HG03108 (cell line): ENCODE measurements at regions not wholly inside any gene's neighbourhood (a gene's known extent, or its start where the extent isn't known, plus 50 kb on each side); places are given as distances from the start of the nearest gene placed in this dataset.

Experiments
- ATAC-seq: cut with Tn5 transposase; IDR thresholded peaks from one replicate; pipeline ENCODE4 v1.9.1; 2021; ENCODE audit warnings: moderate library complexity; ENCODE audit not compliant: unreplicated experiment

- no peak for ATAC-seq
Observed at GRCh38 chr20:6831461-6831860, 64.0 kb downstream of the BMP2 start.

GRCh38 chr20:6832811-6833210 lies 65.3 kb downstream of the BMP2 start:
- no peak for ATAC-seq

- no peak for ATAC-seq
Observed at GRCh38 chr20:6835609-6836008, 68.1 kb downstream of the BMP2 start.

DNA sequence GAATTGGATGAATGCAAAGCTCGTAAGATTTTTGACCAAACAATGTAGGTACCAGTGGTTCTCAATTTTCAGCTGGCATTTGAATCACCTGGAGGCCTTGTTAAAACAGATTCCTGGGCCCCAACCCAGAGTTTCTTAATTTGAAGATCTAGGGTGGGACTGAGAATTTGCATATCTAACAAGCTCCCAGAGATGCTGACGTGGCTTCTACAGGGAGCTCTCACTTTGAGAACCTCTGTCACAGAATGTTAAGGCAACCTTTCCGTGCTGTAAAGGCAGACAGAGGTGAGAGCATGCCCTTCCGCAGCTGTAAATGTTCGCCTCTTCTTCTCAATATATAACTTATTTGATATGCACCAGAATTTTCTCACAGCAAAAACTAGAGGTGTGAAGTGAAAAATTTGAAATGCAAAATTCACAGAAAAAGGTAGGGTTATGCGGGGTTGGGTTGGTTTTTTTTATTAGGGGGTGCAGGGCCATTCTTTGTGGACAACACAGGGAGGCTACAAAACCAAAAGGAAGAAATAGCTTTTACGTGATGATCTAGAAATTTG lies 69.4 kb downstream of the BMP2 start:
- ATAC-seq: no peak

- no peak for ATAC-seq
Observed at GRCh38 chr20:6837730-6838129, 70.2 kb downstream of the BMP2 start.

DNA sequence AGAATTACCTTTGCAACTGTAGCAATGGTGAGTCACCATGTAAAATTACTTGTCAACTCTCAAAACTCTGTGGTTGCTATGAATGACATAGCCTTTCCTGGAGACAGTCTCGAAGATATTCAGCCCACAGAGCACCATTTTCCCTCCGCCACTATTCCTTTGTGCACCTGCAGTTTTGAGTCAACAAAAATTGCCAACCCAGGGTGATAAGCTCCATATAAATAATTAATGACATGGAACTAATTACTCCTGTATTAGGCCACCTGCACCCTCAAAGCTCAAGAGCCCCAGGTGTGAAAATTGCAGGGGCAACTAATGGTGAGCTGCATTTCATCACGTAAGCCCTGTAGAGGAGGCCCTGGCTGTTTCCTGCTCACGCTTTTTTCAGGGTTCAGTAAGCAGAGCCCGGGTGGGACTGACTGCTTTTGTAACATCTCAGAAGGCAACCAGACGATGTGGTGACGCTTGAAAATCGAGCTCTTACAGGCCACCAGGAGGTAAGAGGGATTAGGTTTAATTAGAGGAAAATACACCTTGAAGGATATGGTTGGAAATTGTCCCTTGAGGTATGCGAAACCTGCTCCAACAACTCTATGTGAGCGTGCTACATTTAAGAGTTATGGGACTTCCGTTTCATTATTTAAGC lies 70.8 kb downstream of the BMP2 start:
- no peak for ATAC-seq

DNA sequence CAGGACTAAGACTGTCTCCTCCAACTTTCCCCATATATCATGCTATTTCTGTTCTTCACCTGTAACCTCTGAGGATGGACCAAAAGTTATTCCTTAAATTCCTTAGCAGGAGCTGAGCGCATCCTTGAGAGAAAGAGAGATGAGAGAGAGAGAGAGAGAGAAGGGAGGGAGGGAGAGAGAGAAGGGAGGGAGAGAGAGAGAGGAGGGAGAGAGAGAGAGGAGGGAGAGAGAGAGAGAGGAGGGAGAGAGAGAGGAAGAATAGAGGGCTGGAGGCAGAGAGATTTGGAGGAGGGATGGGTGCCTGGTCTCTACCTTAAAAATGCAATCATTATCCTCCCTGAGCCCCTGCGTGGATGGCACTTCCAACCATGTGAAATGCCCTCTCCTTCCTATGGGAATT lies 73.6 kb downstream of the BMP2 start:
- ATAC-seq: no peak

- ATAC-seq: no peak
Observed at GRCh38 chr20:6845141-6845540, 77.7 kb downstream of the BMP2 start.

DNA sequence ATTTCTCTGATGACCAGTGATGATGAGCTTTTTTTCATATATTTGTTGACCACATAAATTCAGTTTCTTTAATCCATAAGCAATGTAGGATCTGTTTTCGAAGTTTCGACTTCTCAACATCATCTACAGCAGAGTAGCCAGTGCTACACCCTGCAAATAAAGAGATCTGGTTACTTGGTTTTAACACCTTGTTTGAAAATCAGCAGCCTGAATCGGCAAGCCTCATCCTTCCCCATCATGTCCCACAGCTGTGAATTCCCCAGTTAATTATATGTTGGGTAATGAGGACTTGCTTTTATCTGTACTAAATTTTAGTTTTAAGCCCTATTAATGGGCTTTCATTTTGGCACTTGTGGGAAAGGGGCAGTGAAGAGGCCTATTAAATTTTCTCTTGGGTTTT lies 80.6 kb downstream of the BMP2 start:
- no peak for ATAC-seq

DNA sequence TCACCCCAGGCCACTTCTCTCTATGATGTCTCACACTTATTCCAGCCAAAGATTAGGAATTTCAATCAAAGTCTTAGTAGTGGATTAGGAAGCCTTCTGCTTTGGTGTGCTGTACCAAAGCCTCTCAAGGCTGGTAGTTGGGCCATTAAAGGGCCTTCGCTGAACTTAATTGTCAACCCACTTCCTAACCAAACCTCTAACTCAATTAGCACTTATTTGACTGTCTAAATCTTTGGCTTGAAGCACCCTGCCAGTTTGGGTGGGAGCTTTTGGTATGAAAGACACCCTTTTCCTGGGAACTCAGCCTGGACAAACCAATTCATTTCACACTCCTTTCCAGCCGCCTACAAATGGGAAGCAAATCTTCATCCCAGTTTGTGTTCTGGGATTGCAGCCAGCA lies 81.5 kb downstream of the BMP2 start:
- ATAC-seq: no peak

DNA sequence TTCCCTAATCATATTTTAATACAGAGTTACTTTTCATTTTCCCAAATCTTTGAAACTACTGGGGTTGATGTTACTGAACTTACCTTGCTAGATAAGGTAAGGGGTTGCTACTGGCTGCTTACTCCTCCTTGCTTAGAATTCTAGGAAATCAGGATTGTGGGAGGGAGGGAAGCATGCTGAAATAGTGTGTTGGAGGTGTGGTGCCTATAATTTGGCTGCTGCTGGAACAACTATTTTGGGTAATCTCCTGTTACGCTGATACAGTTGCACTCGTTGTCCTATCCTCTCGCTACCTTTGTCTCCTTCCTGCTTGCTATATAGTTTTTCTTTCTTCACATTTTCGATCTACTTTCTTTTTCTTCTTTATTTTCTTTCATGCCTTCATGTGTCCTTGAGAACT lies 83.7 kb downstream of the BMP2 start:
- no peak for ATAC-seq

DNA sequence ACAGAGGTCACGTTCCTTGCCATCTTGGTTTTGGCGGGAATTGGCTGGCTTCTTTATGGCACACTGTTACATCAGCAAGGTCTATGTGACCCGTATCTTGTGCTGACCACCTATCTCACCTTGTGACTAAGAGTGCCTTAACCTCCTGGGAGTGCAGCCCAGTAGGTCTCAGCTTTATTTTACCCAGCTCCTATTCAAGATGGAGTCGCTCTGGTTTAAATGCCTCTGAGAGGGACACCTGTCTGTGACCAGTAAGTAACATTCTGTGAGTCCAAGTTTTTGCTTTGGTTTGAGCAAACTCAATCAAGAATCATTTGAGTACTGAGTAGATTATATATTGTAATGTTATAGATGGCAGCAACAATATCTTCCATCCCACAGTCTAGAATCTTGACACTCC lies 85.0 kb downstream of the BMP2 start:
- no peak for ATAC-seq

DNA sequence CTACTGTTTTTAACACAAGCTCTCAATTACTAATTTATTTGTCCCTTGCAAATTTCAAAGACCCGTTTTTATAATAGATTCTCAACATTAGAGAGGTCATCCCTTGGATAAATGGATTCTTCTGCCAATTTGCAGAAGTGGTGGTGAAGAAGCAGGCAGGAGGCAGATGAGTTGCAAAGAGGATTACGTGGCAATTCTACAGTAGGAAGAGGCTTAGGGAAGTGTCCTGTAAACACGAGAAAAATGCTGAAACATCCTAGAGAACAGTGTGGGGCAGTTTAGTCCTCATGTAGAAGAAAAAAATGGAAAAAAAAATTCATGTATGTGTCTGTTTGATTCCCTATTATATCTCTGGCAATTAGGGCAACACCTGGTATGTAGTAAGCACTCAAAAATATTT lies 87.6 kb downstream of the BMP2 start:
- ATAC-seq: no peak

DNA sequence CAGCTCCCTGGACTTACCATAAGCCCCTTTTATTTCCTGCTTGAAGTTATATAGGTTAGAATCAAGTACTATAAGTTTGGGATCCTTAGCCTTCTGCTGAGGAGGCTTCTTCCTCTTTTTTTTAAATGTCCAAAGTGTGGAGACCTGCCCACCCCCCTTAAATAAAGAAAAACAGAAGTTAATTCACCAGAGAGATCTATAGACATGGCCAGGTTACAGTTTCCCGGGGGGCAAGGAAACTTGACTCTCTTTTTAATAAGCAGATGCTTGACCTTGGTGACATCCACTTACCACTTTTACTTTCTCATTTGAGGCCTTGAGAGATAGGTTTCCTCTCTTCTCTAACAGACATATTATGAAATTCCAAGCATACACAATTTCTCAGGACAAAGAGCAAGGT lies 88.3 kb downstream of the BMP2 start:
- no peak for ATAC-seq

- ATAC-seq: no peak
Observed at GRCh38 chr20:6857927-6858326, 90.4 kb downstream of the BMP2 start.

DNA sequence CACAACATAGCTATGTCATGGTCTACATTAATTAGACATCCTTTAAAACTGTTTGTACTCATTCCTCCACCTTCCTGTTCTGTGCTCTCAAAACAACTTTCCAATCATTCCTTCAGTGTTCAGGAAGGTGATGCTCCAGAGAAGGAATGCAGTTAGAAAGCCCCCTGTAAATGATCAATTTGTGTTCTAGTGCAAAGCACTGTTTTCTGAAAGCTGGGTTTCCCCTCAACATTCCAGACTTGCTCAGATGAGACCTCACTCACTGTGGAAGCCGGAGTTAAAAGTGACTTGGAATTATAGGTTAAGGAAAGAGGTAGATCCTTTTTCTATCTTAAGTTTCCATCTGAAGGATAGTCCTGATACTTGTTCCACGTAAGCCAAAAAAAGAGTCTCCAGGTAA lies 95.9 kb downstream of the BMP2 start:
- no peak for ATAC-seq

DNA sequence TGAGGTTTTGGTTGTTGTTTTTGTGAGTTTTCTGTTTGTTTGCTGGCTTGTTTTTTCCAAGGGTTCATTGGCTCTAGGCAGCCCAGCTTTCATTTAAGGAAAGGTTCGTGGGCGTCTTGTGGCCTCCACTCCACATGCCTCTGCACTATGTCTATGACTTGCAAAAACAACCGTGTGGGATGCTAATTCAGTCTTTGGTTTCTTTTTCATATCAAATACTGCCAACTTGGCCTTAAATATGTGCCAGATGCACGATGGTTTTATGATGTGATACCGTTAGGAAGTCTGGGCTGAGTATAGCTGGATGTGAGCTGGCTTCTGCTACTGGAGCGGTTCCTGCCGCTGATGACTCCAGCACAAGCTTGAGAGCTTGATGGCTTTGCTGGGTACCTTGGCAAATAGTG lies 96.3 kb downstream of the BMP2 start:
- ATAC-seq: no peak

DNA sequence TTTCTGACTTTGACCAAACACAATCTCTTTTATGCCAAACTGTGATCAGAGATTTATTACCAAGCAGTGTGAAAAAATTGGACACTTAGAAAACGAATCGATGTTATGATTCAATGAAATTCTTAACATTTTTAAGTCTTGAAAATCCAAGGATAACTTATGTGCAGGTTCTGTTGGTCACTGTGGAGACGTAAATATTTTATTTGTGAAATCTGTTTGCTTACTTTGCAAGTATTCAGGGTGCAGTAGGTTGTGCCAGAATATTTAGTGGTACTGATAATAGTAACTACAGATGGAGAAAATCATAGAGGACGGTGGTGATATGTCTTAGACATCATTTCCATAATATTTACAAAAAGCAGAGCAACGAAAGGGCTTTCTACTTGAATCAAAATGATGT lies 97.3 kb downstream of the BMP2 start:
- no peak for ATAC-seq

- ATAC-seq: no peak
Observed at GRCh38 chr20:6866741-6867140, 99.3 kb downstream of the BMP2 start.

DNA sequence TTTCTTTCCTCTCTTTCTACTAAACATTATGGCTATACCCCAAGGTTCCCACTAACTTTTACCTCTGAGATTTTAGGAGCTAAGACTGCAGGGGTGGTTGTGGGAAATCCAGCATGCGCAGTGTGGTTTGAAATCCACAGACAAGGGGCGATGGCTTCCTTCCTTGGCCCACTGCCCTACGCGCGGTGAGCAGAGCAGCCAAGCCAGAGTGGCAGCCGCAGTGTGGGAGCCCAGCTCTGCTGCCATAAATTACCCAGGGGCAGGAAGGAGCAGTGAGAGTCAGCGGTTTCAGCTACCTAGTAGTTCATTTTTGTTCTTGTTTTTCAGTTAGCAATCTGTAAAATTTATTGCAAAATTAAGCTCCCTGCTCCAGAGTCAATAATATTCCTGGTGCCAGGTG lies 101.4 kb downstream of the BMP2 start:
- ATAC-seq: no peak

DNA sequence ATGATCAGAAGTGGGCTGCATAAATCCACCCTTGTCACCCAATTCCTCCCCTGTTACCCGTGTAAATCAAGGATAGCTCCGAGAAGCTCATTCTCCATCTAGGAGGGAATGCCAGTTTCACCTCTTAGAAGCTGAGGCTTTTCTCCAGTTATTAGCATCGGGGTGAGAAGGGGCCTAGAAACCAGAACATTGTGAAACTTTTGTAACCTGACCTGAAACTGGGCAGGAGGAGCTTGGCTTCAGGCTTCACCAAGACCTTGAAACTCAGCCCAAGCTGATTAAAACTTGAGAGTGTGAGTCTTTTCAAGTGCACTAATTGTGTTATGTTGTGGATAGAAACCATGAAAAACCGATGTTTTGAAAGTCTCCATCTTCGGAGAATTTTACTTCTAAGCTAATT lies 103.1 kb downstream of the BMP2 start:
- no peak for ATAC-seq

DNA sequence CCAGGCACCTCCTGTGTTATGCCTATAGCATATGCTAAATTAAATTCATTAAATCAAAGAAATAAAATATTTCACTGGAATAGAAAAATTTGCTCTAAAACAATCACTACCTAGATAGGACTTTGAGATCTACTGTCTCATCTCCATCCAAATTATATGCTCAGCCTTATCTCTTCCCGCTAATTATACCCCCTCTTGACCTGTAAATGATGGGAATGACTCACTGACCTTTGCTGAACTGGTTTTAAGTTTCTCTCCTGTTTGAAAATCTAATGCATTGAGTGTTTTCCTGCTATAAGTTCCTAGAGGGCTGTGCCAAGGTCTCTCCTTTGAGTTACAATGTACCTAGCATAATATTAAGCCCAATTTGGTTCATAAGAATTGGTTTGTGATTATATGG lies 110.1 kb downstream of the BMP2 start:
- ATAC-seq: no peak

GRCh38 chr20:6882561-6883291 lies 115.2 kb downstream of the BMP2 start:
- ATAC-seq: no peak
